H7 (cell line): ENCODE measurements at regions not wholly inside any gene's neighbourhood (a gene's known extent, or its start where the extent isn't known, plus 50 kb on each side); places are given as distances from the start of the nearest gene placed in this dataset.

Experiments
- DNase-seq: peaks from one replicate; pipeline ENCODE4 v3.0.0; 2012
- H3K27me3 ChIP-seq: 2 replicates; pipeline ENCODE4 v1.6.0; 2011; ENCODE audit warnings: mild to moderate bottlenecking, low read length; ENCODE audit not compliant: control insufficient read depth, insufficient read depth
- H3K36me3 ChIP-seq: replicated peaks from 2 replicates; pipeline ENCODE4 v1.5.1; 2011; ENCODE audit warnings: low read length; ENCODE audit not compliant: control insufficient read depth, insufficient read depth
- H3K4me3 ChIP-seq: 2 replicates; pipeline ENCODE4 v1.5.1; 2011; ENCODE audit warnings: low read depth, mild to moderate bottlenecking, control low read depth, low read length, moderate library complexity; ENCODE audit not compliant: insufficient read depth

DNA sequence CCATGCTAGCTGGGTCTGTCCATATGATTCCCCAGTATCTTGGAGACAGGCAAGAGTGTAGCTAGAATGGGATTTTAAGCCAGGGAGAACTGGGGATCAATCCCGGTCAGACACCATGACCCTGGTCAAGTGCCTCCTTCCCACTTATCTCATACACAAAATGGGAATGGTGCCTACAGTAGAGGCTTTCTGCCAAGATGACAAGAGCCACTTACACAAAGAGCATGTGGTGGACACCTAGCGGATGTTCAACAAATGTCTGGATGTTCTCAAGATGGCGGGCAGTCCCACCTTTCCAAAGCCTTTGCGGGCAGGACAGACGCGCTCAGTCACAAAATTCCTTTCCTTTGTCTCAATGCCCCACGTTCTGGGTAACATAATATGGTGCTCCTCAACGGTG is 57.3 kb downstream of the MAF start:
- H3K4me3 ChIP-seq = no peak overlapping the region
- no peak for DNase-seq
- H3K36me3 ChIP-seq = no peaks in the 10 kb centered on the region
- no peaks in the 10 kb centered on the region for H3K27me3 ChIP-seq

DNA sequence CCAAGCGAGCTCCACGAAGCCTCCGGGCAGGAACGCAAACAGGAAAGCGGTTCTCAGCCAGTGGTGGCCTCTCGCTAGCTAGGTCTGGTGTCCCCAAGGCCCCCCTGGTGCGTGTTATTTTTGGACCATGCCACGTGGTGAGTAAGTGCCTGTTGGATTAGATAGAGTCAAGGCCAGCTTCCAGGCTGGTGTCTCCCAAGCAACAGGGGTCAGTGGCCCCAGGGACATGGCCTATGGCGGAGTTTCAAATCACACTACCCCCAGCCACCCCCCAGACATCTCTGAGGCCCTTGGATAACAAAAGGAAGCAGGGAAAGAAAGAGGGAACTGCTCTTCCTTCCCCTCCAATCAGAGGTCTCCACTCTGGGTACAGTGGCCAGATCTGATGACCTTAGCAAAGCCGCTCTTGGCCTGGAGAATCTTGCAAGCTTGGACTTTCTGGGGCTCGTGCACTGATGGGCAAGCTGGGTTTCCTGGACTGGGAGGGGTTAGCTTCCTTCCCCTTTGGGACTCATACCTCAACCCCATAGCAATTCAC is 58.2 kb downstream of the MAF start:
- no peaks in the 10 kb centered on the region for H3K27me3 ChIP-seq
- no peaks in the 10 kb centered on the region for H3K36me3 ChIP-seq
- no peak overlapping the region for H3K4me3 ChIP-seq
- no peak for DNase-seq

DNA sequence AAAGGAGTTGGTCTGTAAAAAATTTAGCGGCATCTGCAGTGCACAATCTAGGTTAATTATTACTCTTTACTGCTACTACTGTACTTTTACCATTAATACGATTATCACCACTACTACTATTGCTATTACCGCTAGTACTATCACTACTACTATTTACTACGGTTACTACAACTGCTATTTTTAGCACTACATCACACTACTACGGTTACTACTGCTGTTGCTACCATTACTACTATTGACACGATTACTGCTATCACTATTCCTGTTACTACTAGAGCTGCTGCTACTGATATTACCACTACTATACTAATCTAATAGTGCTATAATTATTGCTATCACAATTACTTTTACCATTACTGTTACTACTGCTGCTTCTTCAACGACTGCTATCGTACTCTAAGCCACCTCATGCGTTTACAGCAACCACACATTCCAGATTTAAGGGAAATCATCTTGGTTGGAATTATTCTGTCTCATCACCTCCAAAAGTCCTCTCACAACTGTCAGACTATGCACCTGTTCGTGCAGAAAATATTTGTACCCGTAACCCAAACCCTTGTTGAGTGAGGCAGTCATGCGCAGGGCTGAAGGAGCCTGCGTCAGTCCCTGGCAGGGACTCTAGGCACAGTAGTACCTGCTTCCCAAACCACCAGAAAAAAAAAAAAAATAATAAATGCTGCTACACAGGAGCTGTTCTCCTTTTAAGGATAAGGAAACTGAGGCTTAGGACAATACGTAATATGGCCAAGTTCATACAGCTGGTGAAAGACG is 59.5 kb downstream of the MAF start:
- H3K4me3 ChIP-seq = no peak overlapping the region
- DNase-seq = no peak
- no peaks in the 10 kb centered on the region for H3K27me3 ChIP-seq
- no peaks in the 10 kb centered on the region for H3K36me3 ChIP-seq

DNA sequence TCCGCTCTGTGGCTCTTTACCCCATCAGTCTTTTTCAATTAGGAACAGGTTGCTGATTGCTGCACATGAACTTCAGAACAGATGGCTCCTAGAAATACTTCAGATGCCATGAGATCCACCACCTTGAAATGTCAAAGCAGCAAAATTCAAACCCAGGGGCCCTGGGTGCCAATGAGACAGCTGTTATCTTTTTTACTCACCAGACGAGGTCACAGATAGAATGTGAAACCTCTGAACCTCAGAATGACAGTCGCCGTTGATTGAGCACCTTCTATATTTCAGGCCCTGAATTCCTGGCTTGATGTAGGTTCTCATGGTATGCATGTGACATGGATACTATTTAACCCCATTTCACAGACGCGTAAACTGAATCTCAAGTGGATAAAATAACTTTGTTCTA is 63.0 kb downstream of the MAF start:
- DNase-seq = no peak
- Histone ChIP-seq H3K4me3 (no peak overlapping the region), H3K27me3 (no peaks in the 10 kb centered on the region), H3K36me3 (no peaks in the 10 kb centered on the region)

DNA sequence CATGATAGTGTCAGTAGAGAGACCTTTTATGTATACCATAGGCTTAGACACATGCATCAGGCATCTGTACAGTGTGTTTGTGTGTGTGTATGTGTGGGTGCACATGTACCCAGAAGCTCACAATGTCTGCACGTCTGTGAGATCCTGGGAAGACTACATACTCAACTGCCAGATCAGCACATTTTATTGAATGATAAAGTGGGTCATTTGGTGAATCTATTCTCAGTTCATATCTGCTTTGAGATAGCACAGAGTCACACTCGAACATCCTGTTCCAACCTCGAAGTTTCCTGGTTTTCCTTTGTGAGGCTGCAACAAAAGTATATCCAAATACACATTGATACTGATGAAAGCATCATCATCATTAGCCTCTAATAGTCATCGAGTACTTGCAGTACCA is 63.6 kb downstream of the MAF start:
- Histone ChIP-seq H3K4me3 (no peak overlapping the region), H3K27me3 (no peaks in the 10 kb centered on the region), H3K36me3 (no peaks in the 10 kb centered on the region)
- no peak for DNase-seq

DNA sequence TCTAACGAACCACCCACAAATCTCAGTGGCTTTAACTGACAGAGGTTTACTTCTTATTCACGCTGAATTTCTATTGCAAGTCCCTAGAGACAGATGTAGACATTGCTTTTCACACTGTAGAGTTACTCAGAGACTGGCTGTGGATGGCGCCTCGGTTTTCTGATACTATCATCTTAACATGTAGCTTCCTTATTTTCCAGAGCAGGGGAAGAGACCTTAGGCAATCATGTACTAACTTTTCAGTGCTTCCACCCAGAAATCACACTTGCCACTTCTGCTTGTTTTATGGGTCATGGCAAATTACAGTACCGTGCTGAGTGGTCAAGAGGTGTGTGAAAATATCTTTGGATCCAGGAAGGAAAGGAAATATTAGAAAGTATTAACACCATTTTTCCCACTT is 65.4 kb downstream of the MAF start:
- Histone ChIP-seq H3K36me3 (no peaks in the 10 kb centered on the region), H3K4me3 (no peak overlapping the region), H3K27me3 (no peaks in the 10 kb centered on the region)
- no peak for DNase-seq

DNA sequence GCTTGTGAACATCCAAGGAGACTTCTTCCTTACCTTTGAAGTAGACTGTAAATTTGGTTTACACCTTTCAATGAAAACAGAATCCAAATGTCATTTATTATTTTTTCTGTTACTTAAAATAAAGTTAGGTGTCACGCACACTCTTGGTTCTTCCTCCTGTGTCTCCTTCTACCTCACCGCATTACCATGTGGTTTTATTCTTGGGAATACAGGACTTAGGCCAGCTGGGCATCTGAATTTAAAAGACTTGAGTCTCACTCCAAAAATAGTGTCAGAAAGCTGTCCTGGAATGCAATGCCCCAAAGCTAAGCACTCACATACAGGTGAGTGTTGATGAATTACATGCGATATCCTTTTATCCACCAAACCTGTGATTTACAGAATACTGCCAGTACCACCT is 66.4 kb downstream of the MAF start:
- DNase-seq = no peak
- no peak overlapping the region for H3K4me3 ChIP-seq
- H3K27me3 ChIP-seq = no peaks in the 10 kb centered on the region
- H3K36me3 ChIP-seq = no peaks in the 10 kb centered on the region

DNA sequence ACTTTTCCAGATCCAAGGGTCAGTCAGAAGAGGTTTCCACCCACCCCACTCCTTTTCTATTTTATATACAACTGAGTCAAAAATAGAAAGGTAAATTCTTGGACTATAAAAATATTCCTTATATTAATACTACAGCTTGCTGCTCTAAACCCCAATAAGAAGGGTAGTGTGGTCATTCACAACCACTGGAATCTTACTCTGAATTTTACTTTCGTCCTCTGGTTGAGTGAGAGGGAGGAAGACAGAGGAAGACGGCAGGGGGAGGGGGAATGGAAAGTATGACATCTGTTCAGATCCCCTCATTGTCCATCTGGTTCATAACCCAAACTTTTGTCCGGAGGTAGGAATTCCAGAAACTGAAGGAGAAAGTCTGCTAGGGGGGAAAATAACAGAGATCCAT is 67.2 kb downstream of the MAF start:
- H3K27me3 ChIP-seq = no peaks in the 10 kb centered on the region
- H3K36me3 ChIP-seq = no peaks in the 10 kb centered on the region
- DNase-seq = no peak
- H3K4me3 ChIP-seq = no peak overlapping the region

DNA sequence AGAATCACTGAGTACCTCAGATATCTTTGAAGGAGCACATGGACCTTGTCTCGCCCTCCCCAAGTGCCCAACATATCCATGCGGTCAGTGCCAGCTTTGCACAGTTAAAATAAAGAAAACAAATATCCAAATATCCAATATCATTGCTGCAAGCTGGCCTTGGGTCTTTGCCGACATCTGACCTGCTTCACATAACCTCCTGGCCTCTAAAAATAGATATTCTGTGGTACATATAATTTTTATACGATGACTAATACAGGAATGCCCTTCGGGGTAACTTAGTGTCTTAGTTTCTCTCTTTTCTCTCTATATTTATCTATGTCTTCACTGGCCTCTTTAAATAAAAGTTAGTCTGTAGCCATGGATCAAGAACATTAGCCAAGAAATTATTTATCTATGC is 67.8 kb downstream of the MAF start:
- DNase-seq = no peak
- Histone ChIP-seq H3K36me3 (no peaks in the 10 kb centered on the region), H3K27me3 (no peaks in the 10 kb centered on the region), H3K4me3 (no peak overlapping the region)

DNA sequence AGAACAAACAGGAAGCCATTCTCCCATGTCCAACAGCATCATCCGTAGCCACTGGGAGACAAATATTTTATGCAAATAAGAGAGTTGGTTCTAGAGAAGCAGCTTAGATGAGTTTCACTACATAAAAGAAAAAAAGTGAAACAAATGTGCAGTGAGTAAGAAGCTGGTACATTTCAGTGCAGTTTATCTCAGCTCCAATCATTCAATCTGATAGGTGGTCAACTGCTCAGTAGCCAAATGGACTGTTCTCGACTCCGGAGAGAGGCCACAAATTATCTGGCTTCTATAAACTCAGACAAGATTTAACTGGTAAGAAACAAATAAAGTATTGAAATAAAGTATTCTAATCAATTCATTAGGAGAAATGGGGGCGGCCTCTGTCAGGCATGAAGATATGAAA is 68.3 kb downstream of the MAF start:
- no peaks in the 10 kb centered on the region for H3K27me3 ChIP-seq
- DNase-seq = no peak
- H3K4me3 ChIP-seq = no peak overlapping the region
- H3K36me3 ChIP-seq = no peaks in the 10 kb centered on the region

DNA sequence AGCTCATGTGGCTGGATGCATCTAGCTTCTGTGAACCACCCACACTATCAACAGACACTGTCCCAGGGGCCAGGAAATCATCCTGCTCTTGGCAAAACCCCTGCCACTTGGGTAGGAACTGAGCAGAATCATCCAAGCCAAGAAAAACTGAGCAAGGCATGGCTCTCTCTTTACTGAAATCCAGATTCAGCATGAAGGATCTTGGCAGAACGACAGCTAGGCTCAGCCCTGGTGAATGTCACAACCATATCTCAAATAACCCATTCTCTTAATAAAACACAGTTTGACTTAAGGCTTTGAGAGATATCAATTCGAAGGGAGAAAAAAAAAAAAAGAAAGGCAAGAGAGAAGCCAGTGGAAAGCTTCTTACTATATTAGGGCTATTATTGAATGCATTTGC is 72.2 kb downstream of the MAF start:
- H3K4me3 ChIP-seq = no peak overlapping the region
- H3K36me3 ChIP-seq = no peaks in the 10 kb centered on the region
- DNase-seq = no peak
- H3K27me3 ChIP-seq = no peaks in the 10 kb centered on the region

DNA sequence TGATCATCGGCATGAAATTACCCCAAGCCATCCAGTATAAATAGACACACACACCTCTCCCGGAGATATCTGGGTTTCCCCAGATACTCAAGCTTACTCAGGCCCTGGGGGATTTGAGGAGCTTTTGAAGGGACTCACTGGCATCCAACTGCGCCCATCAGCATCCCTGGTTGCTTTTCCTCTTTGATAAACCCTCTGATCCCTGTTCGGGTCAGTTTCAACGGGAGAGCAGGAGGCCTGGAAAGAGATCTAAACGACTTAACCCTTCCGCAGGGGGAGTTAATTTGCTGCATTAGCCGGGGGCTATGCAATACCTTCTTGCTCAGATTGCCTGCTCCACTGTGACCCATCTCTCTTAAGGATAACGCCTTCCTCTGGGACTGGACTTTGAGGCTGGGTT is 76.6 kb downstream of the MAF start:
- no peak for DNase-seq
- Histone ChIP-seq H3K36me3 (no peaks in the 10 kb centered on the region), H3K27me3 (no peaks in the 10 kb centered on the region), H3K4me3 (no peak overlapping the region)

DNA sequence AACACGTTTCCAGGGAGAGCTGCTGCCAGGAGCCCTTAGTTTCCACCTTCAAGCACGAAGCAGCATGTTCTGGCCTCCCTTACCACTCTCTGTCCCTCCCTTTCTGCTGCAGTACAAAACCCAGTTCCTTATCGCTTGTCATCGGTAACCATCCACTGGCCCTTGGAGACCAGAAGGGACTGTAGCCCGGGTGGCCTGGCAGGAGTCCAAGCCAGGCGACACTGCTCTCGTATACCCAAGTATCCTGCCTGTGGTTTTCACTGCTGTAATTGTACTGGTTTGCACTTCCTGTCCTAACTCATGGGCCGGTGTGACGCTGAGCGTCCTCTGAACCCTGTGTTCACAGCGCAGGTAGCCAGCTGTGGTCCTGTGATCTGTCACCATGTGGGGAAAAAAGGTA is 81.1 kb downstream of the MAF start:
- no peaks in the 10 kb centered on the region for H3K36me3 ChIP-seq
- H3K4me3 ChIP-seq = no peak overlapping the region
- H3K27me3 ChIP-seq = no peaks in the 10 kb centered on the region
- no peak for DNase-seq

DNA sequence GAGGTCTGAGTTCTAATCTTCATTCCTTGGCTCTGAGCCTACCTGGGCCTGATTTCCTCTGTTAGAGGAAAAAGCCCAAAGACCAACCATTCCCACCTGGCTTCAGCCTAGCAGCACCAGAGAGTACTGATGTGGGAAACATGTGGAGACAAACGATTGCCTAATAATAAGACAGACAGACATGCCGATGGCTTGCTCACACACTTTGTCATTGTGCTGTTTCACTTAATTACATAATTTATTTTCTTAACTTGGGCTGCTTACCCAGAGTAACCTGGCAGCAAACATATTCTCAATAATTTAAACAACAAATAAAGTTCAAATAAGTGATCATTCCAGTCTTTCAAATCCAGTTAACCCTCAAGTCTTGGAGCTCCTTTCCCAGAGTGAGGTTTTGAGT is 83.4 kb downstream of the MAF start:
- Histone ChIP-seq H3K27me3 (no peaks in the 10 kb centered on the region), H3K36me3 (no peaks in the 10 kb centered on the region), H3K4me3 (no peak overlapping the region)
- no peak for DNase-seq

DNA sequence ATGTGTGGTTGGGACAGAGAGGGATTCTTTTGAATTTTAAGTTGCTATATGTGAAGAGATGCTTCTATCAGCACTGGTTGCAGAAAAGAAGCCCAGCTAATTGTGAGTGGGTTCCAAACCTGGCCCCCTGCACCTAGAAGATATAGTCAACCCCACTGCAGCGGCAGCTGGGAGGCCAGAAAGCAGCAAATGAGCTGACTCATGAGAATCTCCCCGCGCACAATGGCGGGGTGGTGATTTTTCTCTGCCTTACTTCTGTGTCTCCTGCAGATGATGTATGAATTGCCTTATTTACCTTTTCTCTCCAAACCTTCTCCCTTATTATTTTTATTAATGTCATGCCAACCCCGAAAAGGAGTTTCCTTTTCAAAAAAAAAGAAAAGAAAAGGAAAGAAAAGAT is 89.7 kb downstream of the MAF start:
- DNase-seq = no peak
- no peaks in the 10 kb centered on the region for H3K36me3 ChIP-seq
- H3K4me3 ChIP-seq = no peak overlapping the region
- no peaks in the 10 kb centered on the region for H3K27me3 ChIP-seq

DNA sequence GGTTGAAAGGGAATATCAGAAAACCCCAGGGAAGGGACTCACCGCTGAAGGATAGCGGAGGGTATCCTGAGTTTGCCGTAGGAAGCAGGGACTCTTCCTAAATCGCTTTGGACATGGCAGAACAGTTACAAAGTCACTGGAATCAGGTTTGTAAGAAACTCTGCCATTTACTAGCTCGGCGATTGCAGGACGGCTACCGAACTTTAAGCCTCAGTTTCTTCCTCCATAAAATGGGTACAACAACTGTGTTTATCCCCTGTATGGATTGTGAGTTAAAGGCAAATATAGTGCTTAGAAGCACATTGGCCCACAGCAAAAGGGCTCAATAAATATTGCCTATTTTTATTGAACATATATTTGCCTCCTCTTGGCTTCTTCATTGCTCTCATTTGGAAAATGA is 90.6 kb downstream of the MAF start:
- DNase-seq = no peak
- H3K36me3 ChIP-seq = no peaks in the 10 kb centered on the region
- no peaks in the 10 kb centered on the region for H3K27me3 ChIP-seq
- H3K4me3 ChIP-seq = no peak overlapping the region
